SK-N-SH (cell line): ENCODE measurements at regions not wholly inside any gene's neighbourhood (a gene's known extent, or its start where the extent isn't known, plus 50 kb on each side); places are given as distances from the start of the nearest gene placed in this dataset.

Source experiments
- CTCF ChIA-PET: fragments of 300-600, 350-600 bp; formaldehyde crosslinking; extraction: SDS; loops from one replicate; lab custom pipeline; 2021; lab: Yijun Ruan, JAX
- POLR2A ChIA-PET: fragments of 350-600 bp; sonication (Branson Sonifier 250); formaldehyde crosslinking; extraction: SDS; loops from one replicate; lab custom pipeline; 2020; ENCODE audit warnings: antibody characterized with exemption, inconsistent platforms; lab: Yijun Ruan, JAX
- DNase-seq: peaks from one replicate; pipeline ENCODE4 v3.0.0; 2012
- H2AFZ ChIP-seq: fragments of 200-600 bp; sonication (generic); 2 replicates; pipeline ENCODE4 v1.8.1; 2016; ENCODE audit warnings: antibody characterized with exemption, mild to moderate bottlenecking, low read depth
- H3F3A ChIP-seq: fragments of 200-600 bp; sonication (generic); replicated peaks from 2 replicates; pipeline ENCODE3; 2016; ENCODE audit warnings: antibody characterized with exemption, mild to moderate bottlenecking; ENCODE audit not compliant: insufficient read depth
- H3K27ac ChIP-seq, 2 experiments: fragments of 200-500 bp in 1 of 2; fragments of 200-600 bp in 1 of 2; sonication (Bioruptor generic) in 1 of 2; sonication (generic), shearing (Covaris generic) in 1 of 2; 2 replicates each; pipeline versions ENCODE4 v1.5.1 to v1.6.1; 2014 to 2016; ENCODE audit warnings: low read depth in 2 of 2, inconsistent platforms in 1 of 2, low read length in 1 of 2, mild to moderate bottlenecking in 1 of 2, mixed read lengths in 1 of 2
- H3K27me3 ChIP-seq: fragments of 200-600 bp; sonication (generic), shearing (Covaris generic); 2 replicates; pipeline ENCODE4 v1.6.1; 2016; ENCODE audit warnings: mixed run types; ENCODE audit not compliant: insufficient read depth
- H3K36me3 ChIP-seq, 2 experiments: fragments of 200-500 bp in 1 of 2; fragments of 200-600 bp in 1 of 2; sonication (Bioruptor generic) in 1 of 2; sonication (generic) in 1 of 2; replicated peaks in 1 of 2; 2 replicates each; pipeline versions ENCODE3 to v1.5.1; 2014 to 2016; ENCODE audit warnings: low read length in 1 of 2, mild to moderate bottlenecking in 1 of 2; ENCODE audit not compliant: insufficient read depth in 2 of 2, control insufficient read depth in 1 of 2
- H3K4me1 ChIP-seq, 2 experiments: fragments of 200-500 bp in 1 of 2; fragments of 200-600 bp in 1 of 2; sonication (Bioruptor generic) in 1 of 2; sonication (generic), shearing (Covaris generic) in 1 of 2; 2 replicates each; pipeline versions ENCODE4 v1.5.1 to v1.6.1; 2014 to 2016; ENCODE audit warnings: low read depth in 1 of 2, low read length in 1 of 2, mixed run types in 1 of 2; ENCODE audit not compliant: insufficient read depth in 2 of 2, control insufficient read depth in 1 of 2
- H3K4me2 ChIP-seq: fragments of 200-600 bp; sonication (generic), shearing (Covaris generic); 2 replicates; pipeline ENCODE4 v1.6.1; 2017; ENCODE audit warnings: mixed run types
- H3K4me3 ChIP-seq, 2 experiments: fragments of 200-500 bp in 1 of 2; fragments of 200-600 bp in 1 of 2; sonication (Bioruptor generic) in 1 of 2; sonication (generic), shearing (Covaris generic) in 1 of 2; 2 replicates each; pipeline versions ENCODE4 v1.5.1 to v1.8.1; 2014 to 2016; ENCODE audit warnings: low read depth in 2 of 2, inconsistent platforms in 1 of 2, low read length in 1 of 2, mild to moderate bottlenecking in 1 of 2, mixed read lengths in 1 of 2, moderate library complexity in 1 of 2
- H3K79me2 ChIP-seq: fragments of 200-600 bp; sonication (generic); 2 replicates; pipeline ENCODE4 v1.8.1; 2017; ENCODE audit warnings: mild to moderate bottlenecking; ENCODE audit not compliant: insufficient read depth
- H3K9ac ChIP-seq: fragments of 200-600 bp; sonication (generic); 2 replicates; pipeline ENCODE4 v1.6.1; 2017; ENCODE audit warnings: mixed run types
- H3K9me2 ChIP-seq: fragments of 200-600 bp; sonication (generic); 2 replicates; pipeline ENCODE4 v1.6.1; 2017; ENCODE audit warnings: mixed run types
- H3K9me3 ChIP-seq: fragments of 200-600 bp; sonication (generic); 2 replicates; pipeline ENCODE4 v1.6.1; 2017; ENCODE audit warnings: mixed run types, mild to moderate bottlenecking, moderate library complexity
- H4K20me1 ChIP-seq: fragments of 200-600 bp; sonication (generic); 2 replicates; pipeline ENCODE4 v1.6.1; 2017; ENCODE audit warnings: mild to moderate bottlenecking, mixed run types; ENCODE audit not compliant: insufficient read depth
- EP300 ChIP-seq, 2 experiments: IDR thresholded peaks; 2 replicates each; pipeline versions ENCODE4 v1.4.0 to v1.6.1; 2012; ENCODE audit warnings: borderline replicate concordance in 1 of 2, low read depth in 1 of 2, low read length in 1 of 2
- EZH2phosphoT487 ChIP-seq: fragments of 200-600 bp; sonication (generic); IDR thresholded peaks from 2 replicates; pipeline ENCODE4 v1.6.1; 2017; ENCODE audit warnings: low read depth, mixed run types, mild to moderate bottlenecking, antibody characterized with exemption, moderate library complexity, borderline replicate concordance
- FOSL2 ChIP-seq: IDR thresholded peaks from 2 replicates; pipeline ENCODE4 v1.4.0; 2012; ENCODE audit warnings: low read depth, mild to moderate bottlenecking, moderate library complexity, borderline replicate concordance
- FOXJ3 ChIP-seq: sonication (generic); formaldehyde crosslinking; IDR thresholded peaks from 2 replicates; pipeline ENCODE4 v1.5.1; 2020; ENCODE audit warnings: mild to moderate bottlenecking, missing genetic modification reagents
- GABPA ChIP-seq: IDR thresholded peaks from 2 replicates; pipeline ENCODE4 v1.4.0; 2012; ENCODE audit warnings: low read depth, mild to moderate bottlenecking
- GATA2 ChIP-seq: sonication (generic); formaldehyde crosslinking; IDR thresholded peaks from 2 replicates; pipeline ENCODE4 v1.5.0; 2020; ENCODE audit warnings: mild to moderate bottlenecking, missing genetic modification reagents
- MEF2A ChIP-seq: IDR thresholded peaks from 2 replicates; pipeline ENCODE4 v1.4.0; 2012; ENCODE audit warnings: low read depth, borderline replicate concordance
- MXI1 ChIP-seq: IDR thresholded peaks from 2 replicates; pipeline ENCODE4 v1.6.1; 2012; ENCODE audit warnings: mild to moderate bottlenecking, low read depth, low read length, improper control_type of control experiment
- NRF1 ChIP-seq: IDR thresholded peaks from 2 replicates; pipeline ENCODE4 v1.6.1; 2012; ENCODE audit warnings: low read depth, mild to moderate bottlenecking, low read length
- POLR2AphosphoS5 ChIP-seq: IDR thresholded peaks from 2 replicates; pipeline ENCODE4 v1.6.1; 2012; ENCODE audit warnings: low read depth, low read length
- RAD21 ChIP-seq: IDR thresholded peaks from 2 replicates; pipeline ENCODE4 v1.6.1; 2012; ENCODE audit warnings: mild to moderate bottlenecking, low read length
- RFX5 ChIP-seq: IDR thresholded peaks from 2 replicates; pipeline ENCODE4 v1.6.1; 2012; ENCODE audit warnings: mild to moderate bottlenecking, improper control_type of control experiment, low read length
- SMC3 ChIP-seq: IDR thresholded peaks from 2 replicates; pipeline ENCODE4 v1.6.1; 2012; ENCODE audit warnings: low read depth, low read length, improper control_type of control experiment
- TCF12 ChIP-seq: IDR thresholded peaks from 2 replicates; pipeline ENCODE4 v1.4.0; 2012
- WGBS: methylation state at CpG from one replicate; pipeline ENCODE4 v1.1.6; 2017; ENCODE audit warnings: low lambda C conversion rate; 5-methylcytosine and 5-hydroxymethylcytosine counted together
- TF ChIP-seq, protein P1 (sequence below): IDR thresholded peaks from 2 replicates; pipeline ENCODE4 v1.4.0; 2012; ENCODE audit warnings: low read depth
- TF ChIP-seq, protein P2 (sequence below): IDR thresholded peaks from 2 replicates; pipeline ENCODE4 v1.4.0; 2012; ENCODE audit warnings: low read depth, borderline replicate concordance
- TF ChIP-seq, protein P3 (sequence below): IDR thresholded peaks from 2 replicates; pipeline ENCODE4 v1.4.0; 2012; ENCODE audit warnings: low read depth, borderline replicate concordance
- TF ChIP-seq, protein P4 (sequence below): fragments of 150-350 bp; IDR thresholded peaks from 2 replicates; pipeline ENCODE4 v1.6.1; 2017; ENCODE audit warnings: antibody characterized with exemption, low read length, low read depth, borderline replicate concordance
- TF ChIP-seq, protein P5 (sequence below): IDR thresholded peaks from 2 replicates; pipeline ENCODE4 v1.6.1; 2012; ENCODE audit warnings: mild to moderate bottlenecking, low read depth, low read length, moderate library complexity

DNA sequence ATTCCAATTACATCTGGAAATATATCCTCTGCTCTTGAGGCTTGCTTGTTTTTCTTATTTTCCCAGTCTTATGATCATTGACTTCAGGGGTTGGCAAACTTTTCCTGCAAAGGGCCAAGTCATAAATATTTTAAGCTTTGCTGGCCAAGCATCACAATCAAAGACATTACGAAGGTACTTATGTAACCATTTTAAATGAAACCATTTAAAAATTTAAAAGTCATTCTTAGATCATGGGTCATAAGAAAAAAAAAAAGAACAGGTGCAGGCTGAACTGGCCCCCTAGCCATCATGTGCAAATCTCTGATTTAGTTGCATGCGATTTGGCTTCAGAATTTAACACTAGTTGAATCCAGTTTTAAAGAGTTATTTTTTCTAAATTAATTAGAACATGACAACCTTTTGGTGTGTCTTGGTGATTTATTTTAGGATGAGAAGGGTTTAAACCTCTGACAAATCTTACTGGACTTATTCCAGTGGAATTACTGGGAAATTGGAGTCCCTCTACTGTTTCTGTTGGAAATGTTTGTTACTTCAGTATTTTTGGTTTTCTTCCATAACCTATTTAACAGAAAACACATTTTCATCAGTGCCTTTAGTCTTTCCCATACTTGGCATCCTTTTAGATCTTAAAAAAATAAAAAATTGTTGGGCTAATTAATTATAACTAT, 148.1 kb downstream of the NHLRC3 start:
- H3K4me1 ChIP-seq, result no peaks in the 10 kb centered on the region
- no peak overlapping the region for H3K4me2 ChIP-seq
- ChIA-PET CTCF (no interaction called here), POLR2A (no interaction called here)
- no peak overlapping the region for H3K27ac ChIP-seq
- H3K9me3 ChIP-seq, result no peaks in the 10 kb centered on the region
- H3F3A ChIP-seq, result no peaks in the 10 kb centered on the region
- no peaks in the 10 kb centered on the region for H3K27me3 ChIP-seq
- H3K4me3 ChIP-seq, result no peak overlapping the region
- H2AFZ ChIP-seq, result no peak overlapping the region
- 20% methylated on average over 2 of the region's 2 CpGs for WGBS
- H4K20me1 ChIP-seq, result no peaks in the 10 kb centered on the region
- TF ChIP-seq, protein P1, sequence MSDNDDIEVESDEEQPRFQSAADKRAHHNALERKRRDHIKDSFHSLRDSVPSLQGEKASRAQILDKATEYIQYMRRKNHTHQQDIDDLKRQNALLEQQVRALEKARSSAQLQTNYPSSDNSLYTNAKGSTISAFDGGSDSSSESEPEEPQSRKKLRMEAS, result no peak
- no peak for TF ChIP-seq MXI1
- TF ChIP-seq, protein P2, sequence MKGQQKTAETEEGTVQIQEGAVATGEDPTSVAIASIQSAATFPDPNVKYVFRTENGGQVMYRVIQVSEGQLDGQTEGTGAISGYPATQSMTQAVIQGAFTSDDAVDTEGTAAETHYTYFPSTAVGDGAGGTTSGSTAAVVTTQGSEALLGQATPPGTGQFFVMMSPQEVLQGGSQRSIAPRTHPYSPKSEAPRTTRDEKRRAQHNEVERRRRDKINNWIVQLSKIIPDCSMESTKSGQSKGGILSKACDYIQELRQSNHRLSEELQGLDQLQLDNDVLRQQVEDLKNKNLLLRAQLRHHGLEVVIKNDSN, result no peak
- TF ChIP-seq TCF12, result no peak
- TF ChIP-seq RAD21, result no peak
- no peak for TF ChIP-seq POLR2AphosphoS5
- TF ChIP-seq GABPA, result no peak
- TF ChIP-seq FOXJ3, result no peak
- TF ChIP-seq NRF1, result no peak
- TF ChIP-seq RFX5, result no peak
- TF ChIP-seq SMC3, result no peak
- TF ChIP-seq FOSL2, result no peak
- no peak for TF ChIP-seq GATA2 (CRISPR knock-in tag)
- TF ChIP-seq, protein P3, sequence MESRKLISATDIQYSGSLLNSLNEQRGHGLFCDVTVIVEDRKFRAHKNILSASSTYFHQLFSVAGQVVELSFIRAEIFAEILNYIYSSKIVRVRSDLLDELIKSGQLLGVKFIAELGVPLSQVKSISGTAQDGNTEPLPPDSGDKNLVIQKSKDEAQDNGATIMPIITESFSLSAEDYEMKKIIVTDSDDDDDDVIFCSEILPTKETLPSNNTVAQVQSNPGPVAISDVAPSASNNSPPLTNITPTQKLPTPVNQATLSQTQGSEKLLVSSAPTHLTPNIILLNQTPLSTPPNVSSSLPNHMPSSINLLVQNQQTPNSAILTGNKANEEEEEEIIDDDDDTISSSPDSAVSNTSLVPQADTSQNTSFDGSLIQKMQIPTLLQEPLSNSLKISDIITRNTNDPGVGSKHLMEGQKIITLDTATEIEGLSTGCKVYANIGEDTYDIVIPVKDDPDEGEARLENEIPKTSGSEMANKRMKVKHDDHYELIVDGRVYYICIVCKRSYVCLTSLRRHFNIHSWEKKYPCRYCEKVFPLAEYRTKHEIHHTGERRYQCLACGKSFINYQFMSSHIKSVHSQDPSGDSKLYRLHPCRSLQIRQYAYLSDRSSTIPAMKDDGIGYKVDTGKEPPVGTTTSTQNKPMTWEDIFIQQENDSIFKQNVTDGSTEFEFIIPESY, result no peak
- TF ChIP-seq, protein P4, sequence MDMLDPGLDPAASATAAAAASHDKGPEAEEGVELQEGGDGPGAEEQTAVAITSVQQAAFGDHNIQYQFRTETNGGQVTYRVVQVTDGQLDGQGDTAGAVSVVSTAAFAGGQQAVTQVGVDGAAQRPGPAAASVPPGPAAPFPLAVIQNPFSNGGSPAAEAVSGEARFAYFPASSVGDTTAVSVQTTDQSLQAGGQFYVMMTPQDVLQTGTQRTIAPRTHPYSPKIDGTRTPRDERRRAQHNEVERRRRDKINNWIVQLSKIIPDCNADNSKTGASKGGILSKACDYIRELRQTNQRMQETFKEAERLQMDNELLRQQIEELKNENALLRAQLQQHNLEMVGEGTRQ, result no peak
- TF ChIP-seq, protein P5, sequence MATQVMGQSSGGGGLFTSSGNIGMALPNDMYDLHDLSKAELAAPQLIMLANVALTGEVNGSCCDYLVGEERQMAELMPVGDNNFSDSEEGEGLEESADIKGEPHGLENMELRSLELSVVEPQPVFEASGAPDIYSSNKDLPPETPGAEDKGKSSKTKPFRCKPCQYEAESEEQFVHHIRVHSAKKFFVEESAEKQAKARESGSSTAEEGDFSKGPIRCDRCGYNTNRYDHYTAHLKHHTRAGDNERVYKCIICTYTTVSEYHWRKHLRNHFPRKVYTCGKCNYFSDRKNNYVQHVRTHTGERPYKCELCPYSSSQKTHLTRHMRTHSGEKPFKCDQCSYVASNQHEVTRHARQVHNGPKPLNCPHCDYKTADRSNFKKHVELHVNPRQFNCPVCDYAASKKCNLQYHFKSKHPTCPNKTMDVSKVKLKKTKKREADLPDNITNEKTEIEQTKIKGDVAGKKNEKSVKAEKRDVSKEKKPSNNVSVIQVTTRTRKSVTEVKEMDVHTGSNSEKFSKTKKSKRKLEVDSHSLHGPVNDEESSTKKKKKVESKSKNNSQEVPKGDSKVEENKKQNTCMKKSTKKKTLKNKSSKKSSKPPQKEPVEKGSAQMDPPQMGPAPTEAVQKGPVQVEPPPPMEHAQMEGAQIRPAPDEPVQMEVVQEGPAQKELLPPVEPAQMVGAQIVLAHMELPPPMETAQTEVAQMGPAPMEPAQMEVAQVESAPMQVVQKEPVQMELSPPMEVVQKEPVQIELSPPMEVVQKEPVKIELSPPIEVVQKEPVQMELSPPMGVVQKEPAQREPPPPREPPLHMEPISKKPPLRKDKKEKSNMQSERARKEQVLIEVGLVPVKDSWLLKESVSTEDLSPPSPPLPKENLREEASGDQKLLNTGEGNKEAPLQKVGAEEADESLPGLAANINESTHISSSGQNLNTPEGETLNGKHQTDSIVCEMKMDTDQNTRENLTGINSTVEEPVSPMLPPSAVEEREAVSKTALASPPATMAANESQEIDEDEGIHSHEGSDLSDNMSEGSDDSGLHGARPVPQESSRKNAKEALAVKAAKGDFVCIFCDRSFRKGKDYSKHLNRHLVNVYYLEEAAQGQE, result no peak
- TF ChIP-seq EZH2phosphoT487, result no peak
- TF ChIP-seq EP300 (IDR thresholded peaks at IDR 0.05; ENCODE audit: borderline replicate concordance in 1 of 2, low read depth in 1 of 2, low read length in 1 of 2), result no peak
- no peak for TF ChIP-seq MEF2A
- no peak for DNase-seq
- no peaks in the 10 kb centered on the region for H3K79me2 ChIP-seq
- H3K9ac ChIP-seq, result no peak overlapping the region
- no peaks in the 10 kb centered on the region for H3K9me2 ChIP-seq
- no peaks in the 10 kb centered on the region for H3K36me3 ChIP-seq
